ENCODE measurements at regions not wholly inside any gene's neighbourhood (a gene's known extent, or its start where the extent isn't known, plus 50 kb on each side); places are given as distances from the start of the nearest gene placed in this dataset.

- ChIA-PET POLR2A (no interaction called here), CTCF (interaction anchor here (0.7 kb wide), 1 partner anchor 105 kb away, joined by 3 read pairs; no protein-coding TSS in a partner anchor)
- peaks cover 2% of the 10 kb centered on the region for H3K36me3 Mint-ChIP-seq
- intact Hi-C loops (cut with micrococcal nuclease): no loop called here
- H3K27ac Mint-ChIP-seq: no peak overlapping the region
- H3K9me3 Mint-ChIP-seq: peaks cover 8% of the 10 kb centered on the region
- H3K4me1 Mint-ChIP-seq (ENCODE audit: low read depth): no peaks in the 10 kb centered on the region
- no peak for DNase-seq
- no peak overlapping the region for H3K4me3 Mint-ChIP-seq
- H3K27me3 Mint-ChIP-seq: no peaks in the 10 kb centered on the region
These were observed 874.1 kb upstream of the LRATD1 start for GRCh38 chr2:13758412-13758811.

- CTCF ChIA-PET: no interaction called here
- intact Hi-C loops (cut with micrococcal nuclease): no loop called here
These were observed 864.2 kb upstream of the LRATD1 start for GRCh38 chr2:13768274-13768673.

GRCh38 chr2:13770279-13770678, 862.2 kb upstream of the LRATD1 start:
- H3K4me1 Mint-ChIP-seq (ENCODE audit: low read depth): no peaks in the 10 kb centered on the region
- CTCF ChIA-PET: no interaction called here

More at GRCh38 chr2:13768274-13768673, 864.2 kb upstream of the LRATD1 start:
- no peak overlapping the region for H3K27ac Mint-ChIP-seq
- no peaks in the 10 kb centered on the region for H3K4me1 Mint-ChIP-seq (ENCODE audit: low read depth)
- POLR2A ChIA-PET: no interaction called here
- peaks cover 4% of the 10 kb centered on the region for H3K9me3 Mint-ChIP-seq
- no peaks in the 10 kb centered on the region for H3K36me3 Mint-ChIP-seq
- no peaks in the 10 kb centered on the region for H3K27me3 Mint-ChIP-seq
- no peak overlapping the region for H3K4me3 Mint-ChIP-seq
- DNase-seq: no peak

GRCh38 chr2:13779996-13780395, 852.5 kb upstream of the LRATD1 start:
- intact Hi-C loops (cut with micrococcal nuclease): no loop called here
- Mint-ChIP-seq H3K4me1 (ENCODE audit: low read depth) (no peaks in the 10 kb centered on the region), H3K9me3 (peaks cover 7% of the 10 kb centered on the region), H3K4me3 (no peak overlapping the region), H3K36me3 (no peaks in the 10 kb centered on the region), H3K27me3 (no peaks in the 10 kb centered on the region), H3K27ac (no peak overlapping the region)
- no peak for DNase-seq
- CTCF ChIA-PET: no interaction called here
- POLR2A ChIA-PET: no interaction called here

More at GRCh38 chr2:13770279-13770678, 862.2 kb upstream of the LRATD1 start:
- Mint-ChIP-seq H3K9me3 (peaks cover 10% of the 10 kb centered on the region), H3K36me3 (no peaks in the 10 kb centered on the region), H3K27ac (no peak overlapping the region), H3K4me3 (no peak overlapping the region), H3K27me3 (no peaks in the 10 kb centered on the region)
- POLR2A ChIA-PET: no interaction called here
- intact Hi-C loops (cut with micrococcal nuclease): no loop called here
- DNase-seq: no peak

GRCh38 chr2:13791019-13791547, 841.4 kb upstream of the LRATD1 start:
- H3K4me3 Mint-ChIP-seq: no peak overlapping the region
- CTCF ChIA-PET: no interaction called here
- POLR2A ChIA-PET: no interaction called here
- peaks cover 8% of the 10 kb centered on the region for H3K9me3 Mint-ChIP-seq
- H3K4me1 Mint-ChIP-seq (ENCODE audit: low read depth): no peaks in the 10 kb centered on the region
- H3K27me3 Mint-ChIP-seq: no peaks in the 10 kb centered on the region
- no peaks in the 10 kb centered on the region for H3K36me3 Mint-ChIP-seq
- H3K27ac Mint-ChIP-seq: no peak overlapping the region
- DNase-seq: no peak
- intact Hi-C loops (cut with micrococcal nuclease): no loop called here

GRCh38 chr2:13806539-13806938, 826.0 kb upstream of the LRATD1 start:
- no peak overlapping the region for H3K27ac Mint-ChIP-seq
- no peaks in the 10 kb centered on the region for H3K36me3 Mint-ChIP-seq
- H3K4me1 Mint-ChIP-seq (ENCODE audit: low read depth): no peaks in the 10 kb centered on the region
- no peaks in the 10 kb centered on the region for H3K27me3 Mint-ChIP-seq
- no peak overlapping the region for H3K4me3 Mint-ChIP-seq
- CTCF ChIA-PET: no interaction called here
- POLR2A ChIA-PET: no interaction called here
- DNase-seq: no peak
- intact Hi-C loops (cut with micrococcal nuclease): no loop called here
- H3K9me3 Mint-ChIP-seq: peaks cover 11% of the 10 kb centered on the region

GRCh38 chr2:13813236-13813635, 819.3 kb upstream of the LRATD1 start:
- H3K4me1 Mint-ChIP-seq (ENCODE audit: low read depth): no peaks in the 10 kb centered on the region
- no peaks in the 10 kb centered on the region for H3K27me3 Mint-ChIP-seq
- H3K36me3 Mint-ChIP-seq: no peaks in the 10 kb centered on the region
- H3K4me3 Mint-ChIP-seq: no peak overlapping the region
- ChIA-PET POLR2A (no interaction called here), CTCF (no interaction called here)
- no peak overlapping the region for H3K27ac Mint-ChIP-seq
- H3K9me3 Mint-ChIP-seq: peaks cover 2% of the 10 kb centered on the region
- intact Hi-C loops (cut with micrococcal nuclease): no loop called here
- no peak for DNase-seq

GRCh38 chr2:13818002-13818401, 814.5 kb upstream of the LRATD1 start:
- ChIA-PET POLR2A (no interaction called here), CTCF (no interaction called here)
- H3K36me3 Mint-ChIP-seq: no peaks in the 10 kb centered on the region
- H3K27me3 Mint-ChIP-seq: no peaks in the 10 kb centered on the region
- no peaks in the 10 kb centered on the region for H3K4me1 Mint-ChIP-seq (ENCODE audit: low read depth)
- no peak overlapping the region for H3K27ac Mint-ChIP-seq
- no peaks in the 10 kb centered on the region for H3K9me3 Mint-ChIP-seq
- H3K4me3 Mint-ChIP-seq: no peak overlapping the region
- intact Hi-C loops (cut with micrococcal nuclease): no loop called here
- DNase-seq: no peak

- Mint-ChIP-seq H3K27me3 (no peaks in the 10 kb centered on the region), H3K4me3 (no peak overlapping the region), H3K4me1 (ENCODE audit: low read depth) (no peaks in the 10 kb centered on the region), H3K9me3 (no peaks in the 10 kb centered on the region), H3K27ac (no peak overlapping the region), H3K36me3 (no peaks in the 10 kb centered on the region)
- ChIA-PET CTCF (no interaction called here), POLR2A (no interaction called here)
- intact Hi-C loops (cut with micrococcal nuclease): no loop called here
- no peak for DNase-seq
These were observed 812.6 kb upstream of the LRATD1 start for GRCh38 chr2:13819896-13820295.

GRCh38 chr2:13821255-13821880, 811.1 kb upstream of the LRATD1 start:
- Mint-ChIP-seq H3K27me3 (no peaks in the 10 kb centered on the region), H3K36me3 (no peaks in the 10 kb centered on the region), H3K9me3 (no peaks in the 10 kb centered on the region), H3K4me1 (ENCODE audit: low read depth) (no peaks in the 10 kb centered on the region), H3K4me3 (no peak overlapping the region), H3K27ac (no peak overlapping the region)
- ChIA-PET POLR2A (no interaction called here), CTCF (no interaction called here)
- DNase-seq: no peak
- intact Hi-C loops (cut with micrococcal nuclease): no loop called here

GRCh38 chr2:13822365-13822764, 810.2 kb upstream of the LRATD1 start:
- CTCF ChIA-PET: no interaction called here

GRCh38 chr2:13826314-13826853, 806.1 kb upstream of the LRATD1 start:
- ChIA-PET CTCF (no interaction called here), POLR2A (no interaction called here)
- Mint-ChIP-seq H3K27me3 (no peaks in the 10 kb centered on the region), H3K4me3 (no peak overlapping the region), H3K27ac (no peak overlapping the region), H3K36me3 (no peaks in the 10 kb centered on the region), H3K9me3 (peaks cover 11% of the 10 kb centered on the region), H3K4me1 (ENCODE audit: low read depth) (no peaks in the 10 kb centered on the region)
- intact Hi-C loops (cut with micrococcal nuclease): no loop called here
- DNase-seq: no peak

More at GRCh38 chr2:13822365-13822764, 810.2 kb upstream of the LRATD1 start:
- Mint-ChIP-seq H3K27ac (no peak overlapping the region), H3K4me1 (ENCODE audit: low read depth) (no peaks in the 10 kb centered on the region), H3K9me3 (no peaks in the 10 kb centered on the region), H3K27me3 (no peaks in the 10 kb centered on the region), H3K36me3 (no peaks in the 10 kb centered on the region), H3K4me3 (no peak overlapping the region)
- no peak for DNase-seq
- POLR2A ChIA-PET: no interaction called here
- intact Hi-C loops (cut with micrococcal nuclease): no loop called here

- H3K36me3 Mint-ChIP-seq: no peaks in the 10 kb centered on the region
- no peak for DNase-seq
- H3K27ac Mint-ChIP-seq: no peak overlapping the region
- CTCF ChIA-PET: no interaction called here
- no peaks in the 10 kb centered on the region for H3K4me1 Mint-ChIP-seq (ENCODE audit: low read depth)
- peaks cover 7% of the 10 kb centered on the region for H3K9me3 Mint-ChIP-seq
- H3K27me3 Mint-ChIP-seq: no peaks in the 10 kb centered on the region
- intact Hi-C loops (cut with micrococcal nuclease): no loop called here
- POLR2A ChIA-PET: no interaction called here
- no peak overlapping the region for H3K4me3 Mint-ChIP-seq
These were observed 773.9 kb upstream of the LRATD1 start for GRCh38 chr2:13858626-13859025.

All from activated CD4-positive, alpha-beta memory T cell treated with anti-CD3 and anti-CD28 coated beads for 36 hours (primary cell).